Karpas-422 (cell line): ENCODE measurements at regions not wholly inside any gene's neighbourhood (a gene's known extent, or its start where the extent isn't known, plus 50 kb on each side); places are given as distances from the start of the nearest gene placed in this dataset.
A peak's percentile ranks its signal among the peaks of the same experiment; 100 is the strongest.

ENCODE experiments used
- DNase-seq: peaks from one replicate; pipeline ENCODE4 v3.0.0-alpha.2; 2015
- H2AFZ ChIP-seq: fragments of 200-600 bp; sonication (generic); 2 replicates; pipeline ENCODE4 v1.6.1; 2014; ENCODE audit warnings: antibody characterized with exemption, low read length, mixed read lengths
- H3K27ac ChIP-seq: fragments of 200-600 bp; sonication (generic); 2 replicates; pipeline ENCODE4 v1.5.1; 2014; ENCODE audit warnings: mild to moderate bottlenecking, low read length, moderate library complexity
- H3K27me3 ChIP-seq: fragments of 200-600 bp; sonication (generic); 2 replicates; pipeline ENCODE4 v1.6.1; 2014; ENCODE audit warnings: low read length, mixed read lengths
- H3K36me3 ChIP-seq: fragments of 200-600 bp; sonication (generic); 2 replicates; pipeline ENCODE4 v1.6.1; 2014; ENCODE audit warnings: low read length, mixed read lengths; ENCODE audit not compliant: insufficient read depth
- H3K4me1 ChIP-seq: fragments of 200-600 bp; sonication (generic); 2 replicates; pipeline ENCODE4 v1.6.1; 2014; ENCODE audit warnings: mild to moderate bottlenecking, low read length, mixed read lengths
- H3K4me2 ChIP-seq: fragments of 200-600 bp; sonication (generic); 2 replicates; pipeline ENCODE4 v1.6.1; 2014; ENCODE audit warnings: low read length, low read depth, mild to moderate bottlenecking; ENCODE audit not compliant: poor library complexity, severe bottlenecking
- H3K4me3 ChIP-seq: fragments of 200-600 bp; sonication (generic); 2 replicates; pipeline ENCODE4 v1.5.1; 2014; ENCODE audit warnings: mild to moderate bottlenecking, antibody characterized with exemption, low read length, mixed read lengths
- H3K79me2 ChIP-seq: fragments of 200-600 bp; sonication (generic); 2 replicates; pipeline ENCODE4 v1.6.1; 2014; ENCODE audit warnings: mild to moderate bottlenecking, low read length, mixed read lengths
- H3K9ac ChIP-seq: fragments of 200-600 bp; sonication (generic); 2 replicates; pipeline ENCODE4 v1.6.0; 2014; ENCODE audit warnings: low read length
- H3K9me2 ChIP-seq: fragments of 200-600 bp; sonication (generic), shearing (Covaris generic); replicated peaks from 2 replicates; pipeline ENCODE4 v1.6.0; 2014; ENCODE audit warnings: mild to moderate bottlenecking, low read length, moderate library complexity; ENCODE audit not compliant: insufficient read depth
- H3K9me3 ChIP-seq: fragments of 300-700, 200-600 bp; sonication (generic); 2 replicates; pipeline ENCODE4 v1.6.1; 2014; ENCODE audit warnings: low read length, mixed read lengths
- H4K20me1 ChIP-seq: fragments of 200-600 bp; sonication (generic); 2 replicates; pipeline ENCODE4 v1.6.1; 2014; ENCODE audit warnings: mild to moderate bottlenecking, antibody characterized with exemption, low read length, low read depth; ENCODE audit not compliant: insufficient read depth

GRCh38 chrX:99909946-99910345 lies 500.1 kb downstream of the PCDH19 start:
- Histone ChIP-seq H3K9me3 (no peaks in the 10 kb centered on the region), H3K9ac (no peak overlapping the region), H3K4me3 (no peak overlapping the region)

DNA sequence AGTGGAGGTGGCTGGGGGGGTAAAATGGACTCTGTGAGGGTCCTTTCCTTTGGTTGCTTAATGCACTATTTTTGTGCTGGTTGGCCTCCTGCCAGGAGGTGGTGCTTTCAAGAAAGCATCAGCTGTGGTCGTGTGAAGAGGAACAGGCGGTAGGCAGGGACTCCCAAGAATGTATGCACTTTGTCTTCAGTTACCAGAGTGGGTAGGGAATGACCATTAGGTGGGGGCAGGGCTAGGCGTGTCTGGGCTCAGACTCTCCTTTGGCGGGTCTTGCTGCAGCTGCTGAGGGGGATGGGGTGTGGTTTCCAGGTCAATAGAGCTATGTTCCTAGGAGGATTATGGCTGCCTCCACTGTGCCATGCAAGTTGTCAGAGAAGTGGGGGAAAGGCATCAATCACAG lies 509.0 kb downstream of the PCDH19 start:
- H3K9me3 ChIP-seq, result no peaks in the 10 kb centered on the region
- H3K9ac ChIP-seq, result no peak overlapping the region
- no peaks in the 10 kb centered on the region for H3K9me2 ChIP-seq
- H3K79me2 ChIP-seq, result no peaks in the 10 kb centered on the region
- H3K4me1 ChIP-seq, result no peaks in the 10 kb centered on the region
- H3K36me3 ChIP-seq, result no peaks in the 10 kb centered on the region
- no peaks in the 10 kb centered on the region for H3K27me3 ChIP-seq
- DNase-seq, result no peak
- H3K4me3 ChIP-seq, result no peak overlapping the region
- no peaks in the 10 kb centered on the region for H4K20me1 ChIP-seq
- no peak overlapping the region for H3K4me2 ChIP-seq
- no peak overlapping the region for H2AFZ ChIP-seq
- no peak overlapping the region for H3K27ac ChIP-seq

More at GRCh38 chrX:99909946-99910345, 500.1 kb downstream of the PCDH19 start:
- H3K27me3 ChIP-seq, result no peaks in the 10 kb centered on the region
- no peaks in the 10 kb centered on the region for H3K79me2 ChIP-seq
- no peaks in the 10 kb centered on the region for H3K36me3 ChIP-seq
- H3K4me1 ChIP-seq, result no peaks in the 10 kb centered on the region
- H3K9me2 ChIP-seq, result no peaks in the 10 kb centered on the region
- no peak overlapping the region for H3K27ac ChIP-seq
- H2AFZ ChIP-seq, result no peak overlapping the region
- no peaks in the 10 kb centered on the region for H4K20me1 ChIP-seq
- no peak overlapping the region for H3K4me2 ChIP-seq
- no peak for DNase-seq

GRCh38 chrX:99887918-99888317 lies 522.2 kb downstream of the PCDH19 start:
- no peaks in the 10 kb centered on the region for H3K27me3 ChIP-seq
- no peaks in the 10 kb centered on the region for H3K9me2 ChIP-seq
- H2AFZ ChIP-seq, result no peak overlapping the region
- H3K4me1 ChIP-seq, result no peaks in the 10 kb centered on the region
- H3K9me3 ChIP-seq, result no peaks in the 10 kb centered on the region
- no peak for DNase-seq
- no peak overlapping the region for H3K4me3 ChIP-seq
- H3K27ac ChIP-seq, result no peak overlapping the region
- no peak overlapping the region for H3K4me2 ChIP-seq
- H3K9ac ChIP-seq, result no peak overlapping the region
- no peaks in the 10 kb centered on the region for H3K79me2 ChIP-seq
- no peaks in the 10 kb centered on the region for H4K20me1 ChIP-seq
- H3K36me3 ChIP-seq, result no peaks in the 10 kb centered on the region

DNA sequence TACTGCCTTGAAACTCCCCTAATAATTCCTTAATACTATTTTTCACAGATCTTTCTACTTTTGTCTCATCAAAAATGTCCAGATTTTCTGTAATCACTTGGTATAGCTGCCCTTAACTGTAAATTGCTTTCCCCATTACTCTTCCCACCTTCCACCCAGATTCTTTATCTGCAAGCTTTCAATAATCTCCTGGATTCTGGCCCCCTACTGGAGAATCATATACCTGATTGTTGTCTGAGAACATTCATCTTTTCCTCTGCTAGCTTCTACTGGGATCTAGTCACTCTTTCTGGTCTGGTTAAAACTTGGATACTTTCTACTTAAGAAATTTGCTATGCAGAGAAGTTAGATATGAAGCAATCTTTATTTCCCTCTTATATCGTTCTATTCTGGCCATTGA lies 552.6 kb downstream of the PCDH19 start:
- Histone ChIP-seq H3K4me3 (no peak overlapping the region), H3K9me2 (no peaks in the 10 kb centered on the region), H3K36me3 (no peaks in the 10 kb centered on the region), H3K9ac (no peak overlapping the region), H2AFZ (no peak overlapping the region), H4K20me1 (no peaks in the 10 kb centered on the region), H3K9me3 (no peaks in the 10 kb centered on the region), H3K4me1 (no peaks in the 10 kb centered on the region), H3K79me2 (no peaks in the 10 kb centered on the region), H3K27ac (no peak overlapping the region), H3K27me3 (no peaks in the 10 kb centered on the region), H3K4me2 (no peak overlapping the region)
- DNase-seq, result no peak

DNA sequence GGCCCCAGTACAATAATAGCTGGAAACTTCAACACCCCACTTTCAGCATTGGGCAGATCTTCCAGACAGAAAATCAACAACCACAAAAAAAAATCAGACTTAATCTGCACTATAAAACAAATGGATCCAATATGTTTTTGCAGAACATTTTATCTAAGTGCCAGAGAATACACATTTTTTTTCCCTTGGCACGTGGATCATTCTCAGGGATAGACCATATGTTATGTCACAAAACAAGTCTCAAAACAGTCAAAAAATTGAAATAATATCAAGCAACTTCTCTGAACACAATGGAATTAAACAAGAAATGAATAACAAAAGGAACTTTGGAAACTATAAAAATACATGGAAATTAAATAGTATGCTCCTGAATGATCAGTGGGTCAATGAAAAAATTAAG lies 576.3 kb downstream of the PCDH19 start:
- Histone ChIP-seq H3K36me3 (no peaks in the 10 kb centered on the region), H3K27ac (no peak overlapping the region), H3K9me2 (no peaks in the 10 kb centered on the region), H3K9me3 (no peaks in the 10 kb centered on the region; the same call in 1 of the 2 replicates), H3K4me2 (no peak overlapping the region), H3K4me3 (no peak overlapping the region), H3K4me1 (no peaks in the 10 kb centered on the region), H3K27me3 (no peaks in the 10 kb centered on the region), H2AFZ (no peak overlapping the region), H3K9ac (no peak overlapping the region), H3K79me2 (no peaks in the 10 kb centered on the region), H4K20me1 (no peaks in the 10 kb centered on the region)
- DNase-seq, result no peak

DNA sequence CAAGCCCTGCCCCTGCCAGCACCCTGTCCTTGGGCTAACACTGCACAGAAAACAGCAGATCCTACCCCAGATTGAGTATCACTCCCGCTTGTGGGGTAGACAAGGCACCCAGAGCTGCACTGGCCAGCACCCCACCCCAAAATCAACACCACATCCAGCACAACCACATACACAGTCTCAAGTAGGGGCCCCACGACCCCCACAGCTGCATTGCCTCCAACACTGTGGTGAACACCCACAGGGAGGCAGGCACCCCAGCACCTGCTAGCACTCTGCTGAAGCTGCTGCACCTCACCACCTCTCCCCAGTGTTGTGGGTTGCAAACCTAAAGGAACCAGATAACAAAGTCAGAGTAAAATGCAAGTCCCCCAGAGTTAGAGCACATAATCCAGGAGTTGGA lies 589.9 kb downstream of the PCDH19 start:
- no peak for DNase-seq
- no peak overlapping the region for H3K9ac ChIP-seq
- H3K9me3 ChIP-seq, result peaks cover 3% of the 10 kb centered on the region; the same call in 1 of the 2 replicates
- no peaks in the 10 kb centered on the region for H3K4me1 ChIP-seq
- no peak overlapping the region for H2AFZ ChIP-seq
- no peaks in the 10 kb centered on the region for H4K20me1 ChIP-seq
- H3K4me3 ChIP-seq, result no peak overlapping the region
- H3K27ac ChIP-seq, result no peak overlapping the region
- no peaks in the 10 kb centered on the region for H3K79me2 ChIP-seq
- no peaks in the 10 kb centered on the region for H3K9me2 ChIP-seq
- no peaks in the 10 kb centered on the region for H3K27me3 ChIP-seq
- no peak overlapping the region for H3K4me2 ChIP-seq
- H3K36me3 ChIP-seq, result no peaks in the 10 kb centered on the region

GRCh38 chrX:99800016-99800415 lies 610.1 kb downstream of the PCDH19 start:
- Histone ChIP-seq H3K79me2 (no peaks in the 10 kb centered on the region), H3K9ac (no peak overlapping the region), H3K36me3 (no peaks in the 10 kb centered on the region), H4K20me1 (no peaks in the 10 kb centered on the region), H3K9me2 (no peaks in the 10 kb centered on the region; the same call in 1 of the 2 replicates), H3K4me1 (no peaks in the 10 kb centered on the region), H2AFZ (no peak overlapping the region), H3K27ac (no peak overlapping the region), H3K9me3 (no peaks in the 10 kb centered on the region), H3K27me3 (0 out of 2 replicates have a peak, but pooled peaks cover 3% of the 10 kb centered on the region), H3K4me2 (no peak overlapping the region), H3K4me3 (no peak overlapping the region)
- DNase-seq, result no peak

GRCh38 chrX:99798936-99799335 lies 611.1 kb downstream of the PCDH19 start:
- Histone ChIP-seq H3K9ac (no peak overlapping the region), H3K4me1 (no peaks in the 10 kb centered on the region), H4K20me1 (no peaks in the 10 kb centered on the region), H3K9me3 (no peaks in the 10 kb centered on the region), H3K27me3 (0 out of 2 replicates have a peak, but pooled peaks cover 3% of the 10 kb centered on the region), H3K36me3 (no peaks in the 10 kb centered on the region), H3K4me2 (no peak overlapping the region), H3K27ac (no peak overlapping the region), H3K79me2 (no peaks in the 10 kb centered on the region), H3K9me2 (no peaks in the 10 kb centered on the region; the same call in 1 of the 2 replicates), H3K4me3 (no peak overlapping the region), H2AFZ (no peak overlapping the region)
- no peak for DNase-seq

- Histone ChIP-seq H3K4me1 (no peaks in the 10 kb centered on the region), H3K9ac (no peak overlapping the region), H3K79me2 (no peaks in the 10 kb centered on the region), H3K27me3 (0 out of 2 replicates have a peak, but pooled peaks cover 3% of the 10 kb centered on the region), H3K4me3 (no peak overlapping the region), H2AFZ (no peak overlapping the region), H3K9me3 (peaks cover 4% of the 10 kb centered on the region; the same call in 1 of the 2 replicates), H3K4me2 (no peak overlapping the region), H3K27ac (no peak overlapping the region), H3K36me3 (no peaks in the 10 kb centered on the region), H3K9me2 (no peaks in the 10 kb centered on the region; the same call in 1 of the 2 replicates), H4K20me1 (no peaks in the 10 kb centered on the region)
- peak; percentile 63 for DNase-seq
Measured at GRCh38 chrX:99795495-99795894, 614.6 kb downstream of the PCDH19 start.
